ENCODE measurements at regions not wholly inside any gene's neighbourhood (a gene's known extent, or its start where the extent isn't known, plus 50 kb on each side); places are given as distances from the start of the nearest gene placed in this dataset.

DNA sequence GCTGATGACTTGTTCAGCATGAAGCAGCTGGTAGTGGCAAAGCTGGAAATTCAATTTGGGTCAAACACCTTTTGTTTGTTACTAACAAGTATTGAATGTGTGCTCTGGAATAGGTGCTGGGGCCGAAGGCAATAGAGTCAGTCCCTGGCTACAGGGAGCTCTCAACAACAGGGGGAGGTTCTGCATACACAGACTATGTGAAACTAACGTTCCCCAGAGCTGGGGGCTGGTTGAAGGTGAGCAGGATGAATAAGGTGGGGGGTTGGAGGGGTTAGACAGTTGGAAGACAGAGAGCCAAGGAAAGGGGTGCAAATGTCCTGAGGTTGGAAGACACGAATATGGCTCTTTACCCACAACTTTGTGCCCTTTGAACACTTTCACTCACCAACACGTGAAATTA, 84.1 kb upstream of the PLPP4 start:
- no peaks in the 10 kb centered on the region for H3K4me1 Mint-ChIP-seq
- no peaks in the 10 kb centered on the region for H3K36me3 Mint-ChIP-seq (ENCODE audit: low read depth)
- TF ChIP-seq, protein P1, sequence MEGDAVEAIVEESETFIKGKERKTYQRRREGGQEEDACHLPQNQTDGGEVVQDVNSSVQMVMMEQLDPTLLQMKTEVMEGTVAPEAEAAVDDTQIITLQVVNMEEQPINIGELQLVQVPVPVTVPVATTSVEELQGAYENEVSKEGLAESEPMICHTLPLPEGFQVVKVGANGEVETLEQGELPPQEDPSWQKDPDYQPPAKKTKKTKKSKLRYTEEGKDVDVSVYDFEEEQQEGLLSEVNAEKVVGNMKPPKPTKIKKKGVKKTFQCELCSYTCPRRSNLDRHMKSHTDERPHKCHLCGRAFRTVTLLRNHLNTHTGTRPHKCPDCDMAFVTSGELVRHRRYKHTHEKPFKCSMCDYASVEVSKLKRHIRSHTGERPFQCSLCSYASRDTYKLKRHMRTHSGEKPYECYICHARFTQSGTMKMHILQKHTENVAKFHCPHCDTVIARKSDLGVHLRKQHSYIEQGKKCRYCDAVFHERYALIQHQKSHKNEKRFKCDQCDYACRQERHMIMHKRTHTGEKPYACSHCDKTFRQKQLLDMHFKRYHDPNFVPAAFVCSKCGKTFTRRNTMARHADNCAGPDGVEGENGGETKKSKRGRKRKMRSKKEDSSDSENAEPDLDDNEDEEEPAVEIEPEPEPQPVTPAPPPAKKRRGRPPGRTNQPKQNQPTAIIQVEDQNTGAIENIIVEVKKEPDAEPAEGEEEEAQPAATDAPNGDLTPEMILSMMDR (IDR thresholded peaks at IDR 0.05; ENCODE audit: unreplicated experiment in 3 of 3): no peak
- H3K9me3 Mint-ChIP-seq: no peaks in the 10 kb centered on the region
- H3K4me3 Mint-ChIP-seq: no peak overlapping the region
- H3K27ac Mint-ChIP-seq: no peak overlapping the region
- H3K27me3 Mint-ChIP-seq (ENCODE audit: low read depth): peaks cover 32% of the 10 kb centered on the region

GRCh38 chr10:120375666-120376065, 81.4 kb upstream of the PLPP4 start:
- Mint-ChIP-seq H3K9me3 (peaks cover 5% of the 10 kb centered on the region), H3K4me1 (no peaks in the 10 kb centered on the region), H3K4me3 (no peak overlapping the region)

GRCh38 chr10:120381931-120382330, 75.1 kb upstream of the PLPP4 start:
- Mint-ChIP-seq H3K4me1 (peaks cover 11% of the 10 kb centered on the region), H3K4me3 (no peak overlapping the region), H3K9me3 (peaks cover 5% of the 10 kb centered on the region), H3K36me3 (ENCODE audit: low read depth) (no peaks in the 10 kb centered on the region), H3K27ac (no peak overlapping the region), H3K27me3 (ENCODE audit: low read depth) (peaks cover 19% of the 10 kb centered on the region)
- TF ChIP-seq, protein P1 (IDR thresholded peaks at IDR 0.05; ENCODE audit: unreplicated experiment in 3 of 3): no peak

More at GRCh38 chr10:120375666-120376065, 81.4 kb upstream of the PLPP4 start:
- no peaks in the 10 kb centered on the region for H3K36me3 Mint-ChIP-seq (ENCODE audit: low read depth)
- H3K27ac Mint-ChIP-seq: no peak overlapping the region
- TF ChIP-seq, protein P1 (IDR thresholded peaks at IDR 0.05; ENCODE audit: unreplicated experiment in 3 of 3): no peak
- peaks cover 22% of the 10 kb centered on the region for H3K27me3 Mint-ChIP-seq (ENCODE audit: low read depth)

DNA sequence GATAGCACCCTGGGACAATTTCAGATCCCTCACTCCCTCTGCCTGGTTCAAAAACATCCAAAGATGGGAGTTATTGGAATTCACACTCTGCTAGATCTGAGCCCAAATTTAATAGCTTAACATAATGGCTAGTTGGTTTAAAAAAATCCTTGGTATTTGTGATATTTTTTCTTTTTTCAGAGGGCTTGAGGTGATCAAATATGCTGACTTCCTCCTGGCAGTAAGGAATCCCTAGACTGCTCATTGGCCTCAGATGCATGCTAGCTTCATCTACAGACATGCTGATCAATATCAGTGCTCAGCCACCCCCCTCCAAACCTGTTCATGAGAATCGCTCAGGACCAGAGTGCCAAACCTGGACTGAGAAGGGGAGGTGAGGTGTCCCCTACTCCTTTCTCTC, 74.7 kb upstream of the PLPP4 start:
- H3K36me3 Mint-ChIP-seq (ENCODE audit: low read depth): no peaks in the 10 kb centered on the region
- peaks cover 20% of the 10 kb centered on the region for H3K27me3 Mint-ChIP-seq (ENCODE audit: low read depth)
- no peak overlapping the region for H3K27ac Mint-ChIP-seq

GRCh38 chr10:120385992-120386391, 71.0 kb upstream of the PLPP4 start:
- peak overlapping the region; percentile 18 to 53 (median 40) for H3K27ac Mint-ChIP-seq
- H3K27me3 Mint-ChIP-seq (ENCODE audit: low read depth): peaks cover 11% of the 10 kb centered on the region
- TF ChIP-seq, protein P1 (IDR thresholded peaks at IDR 0.05; ENCODE audit: unreplicated experiment in 3 of 3): no peak
- peaks cover 14% of the 10 kb centered on the region for H3K4me1 Mint-ChIP-seq
- H3K9me3 Mint-ChIP-seq: no peaks in the 10 kb centered on the region
- H3K4me3 Mint-ChIP-seq: no peak overlapping the region
- no peaks in the 10 kb centered on the region for H3K36me3 Mint-ChIP-seq (ENCODE audit: low read depth)

More for the DNA sequence above, 74.7 kb upstream of the PLPP4 start:
- TF ChIP-seq, protein P1 (IDR thresholded peaks at IDR 0.05; ENCODE audit: unreplicated experiment in 3 of 3): no peak
- H3K9me3 Mint-ChIP-seq: peaks cover 5% of the 10 kb centered on the region
- no peak overlapping the region for H3K4me3 Mint-ChIP-seq
- peaks cover 14% of the 10 kb centered on the region for H3K4me1 Mint-ChIP-seq

DNA sequence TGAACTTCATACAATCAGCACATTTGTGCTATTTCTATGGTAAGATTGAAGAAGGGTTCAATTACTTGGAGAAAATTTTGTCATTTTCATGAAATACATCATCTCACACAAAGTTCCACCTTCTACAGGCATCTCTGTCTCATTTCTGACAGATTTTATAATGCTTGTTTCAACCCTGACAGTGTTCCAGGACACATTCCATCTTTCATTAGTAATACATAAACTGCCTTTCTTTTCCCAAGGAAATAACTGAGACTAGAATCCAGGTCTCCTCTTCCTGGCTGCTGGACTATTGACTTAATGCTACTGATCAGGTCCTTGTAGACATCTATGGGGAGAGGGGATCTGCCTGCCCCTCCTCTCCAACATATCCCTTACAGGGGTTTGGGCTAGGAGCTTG, 70.1 kb upstream of the PLPP4 start:
- Mint-ChIP-seq H3K27ac (peak overlapping the region in 1 of 3 experiments; percentile 53), H3K4me3 (no peak overlapping the region), H3K9me3 (no peaks in the 10 kb centered on the region), H3K4me1 (peaks cover 14% of the 10 kb centered on the region), H3K27me3 (ENCODE audit: low read depth) (peaks cover 10% of the 10 kb centered on the region), H3K36me3 (ENCODE audit: low read depth) (no peaks in the 10 kb centered on the region)
- TF ChIP-seq, protein P1 (IDR thresholded peaks at IDR 0.05; ENCODE audit: unreplicated experiment in 3 of 3): no peak
